ENCODE measurements at regions not wholly inside any gene's neighbourhood (a gene's known extent, or its start where the extent isn't known, plus 50 kb on each side); places are given as distances from the start of the nearest gene placed in this dataset.

DNA sequence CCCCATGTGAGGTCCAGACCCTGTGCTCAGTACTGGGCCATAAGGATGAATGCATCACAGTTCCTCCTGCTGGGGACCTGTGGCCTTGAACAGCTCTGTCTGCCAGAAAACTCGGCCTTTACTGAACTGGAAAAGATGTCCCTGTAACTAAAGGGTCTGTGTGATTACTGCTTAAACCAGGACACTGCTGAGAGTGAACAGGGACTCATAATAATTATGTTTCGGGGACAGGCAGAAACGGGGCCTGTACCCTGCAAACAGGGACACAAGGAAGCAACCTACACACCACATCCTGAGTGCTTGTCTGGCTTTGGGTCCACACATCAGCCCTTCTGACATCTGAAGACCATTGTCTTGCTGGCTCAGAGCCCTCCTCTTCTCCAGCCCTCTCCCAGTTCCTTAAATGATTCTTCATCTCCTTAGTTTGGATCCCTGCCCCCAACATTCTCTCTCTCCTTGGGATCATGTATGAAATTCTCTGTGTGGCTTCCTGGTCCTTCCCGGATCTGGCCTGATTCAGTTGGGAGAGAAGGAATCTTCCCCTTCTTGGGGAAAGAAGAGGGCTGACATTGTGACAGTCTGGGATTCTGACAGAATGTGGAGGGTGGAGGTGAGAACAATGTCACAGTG lies 248.0 kb downstream of the MYCN start:
- Histone ChIP-seq H3K4me1 (no peaks in the 10 kb centered on the region), H3K27ac (no peak overlapping the region), H3K4me3 (no peak overlapping the region), H3K27me3 (no peaks in the 10 kb centered on the region), H3K9me3 (no peaks in the 10 kb centered on the region), H3K36me3 (no peaks in the 10 kb centered on the region)
- TF ChIP-seq, protein P1, sequence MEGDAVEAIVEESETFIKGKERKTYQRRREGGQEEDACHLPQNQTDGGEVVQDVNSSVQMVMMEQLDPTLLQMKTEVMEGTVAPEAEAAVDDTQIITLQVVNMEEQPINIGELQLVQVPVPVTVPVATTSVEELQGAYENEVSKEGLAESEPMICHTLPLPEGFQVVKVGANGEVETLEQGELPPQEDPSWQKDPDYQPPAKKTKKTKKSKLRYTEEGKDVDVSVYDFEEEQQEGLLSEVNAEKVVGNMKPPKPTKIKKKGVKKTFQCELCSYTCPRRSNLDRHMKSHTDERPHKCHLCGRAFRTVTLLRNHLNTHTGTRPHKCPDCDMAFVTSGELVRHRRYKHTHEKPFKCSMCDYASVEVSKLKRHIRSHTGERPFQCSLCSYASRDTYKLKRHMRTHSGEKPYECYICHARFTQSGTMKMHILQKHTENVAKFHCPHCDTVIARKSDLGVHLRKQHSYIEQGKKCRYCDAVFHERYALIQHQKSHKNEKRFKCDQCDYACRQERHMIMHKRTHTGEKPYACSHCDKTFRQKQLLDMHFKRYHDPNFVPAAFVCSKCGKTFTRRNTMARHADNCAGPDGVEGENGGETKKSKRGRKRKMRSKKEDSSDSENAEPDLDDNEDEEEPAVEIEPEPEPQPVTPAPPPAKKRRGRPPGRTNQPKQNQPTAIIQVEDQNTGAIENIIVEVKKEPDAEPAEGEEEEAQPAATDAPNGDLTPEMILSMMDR (IDR thresholded peaks at IDR 0.05) = no peak
- DNase-seq (ENCODE audit: low spot score) = no peak

DNA sequence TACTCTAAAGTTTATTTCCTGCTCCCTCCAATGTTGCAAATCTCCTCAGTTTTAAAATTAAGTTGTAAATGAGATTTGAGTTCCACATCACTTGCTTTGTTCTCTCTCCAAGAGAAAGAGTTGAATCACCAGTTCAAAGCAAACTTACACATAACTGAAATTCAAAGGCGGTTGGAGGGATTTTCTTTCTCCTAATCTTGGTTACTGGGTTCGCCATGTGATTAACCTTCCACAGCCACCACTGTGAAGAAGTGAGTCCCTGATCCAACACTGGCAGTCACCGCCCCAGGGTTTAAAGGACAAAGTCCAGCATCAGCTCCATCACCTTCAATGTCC lies 247.1 kb downstream of the MYCN start:
- Histone ChIP-seq H3K4me3 (no peak overlapping the region), H3K4me1 (no peaks in the 10 kb centered on the region), H3K27ac (no peak overlapping the region), H3K36me3 (no peaks in the 10 kb centered on the region), H3K9me3 (no peaks in the 10 kb centered on the region), H3K27me3 (no peaks in the 10 kb centered on the region)
- no peak for DNase-seq (ENCODE audit: low spot score)
- TF ChIP-seq, protein P1 (IDR thresholded peaks at IDR 0.05) = no peak

GRCh38 chr2:16186661-16187481 lies 246.5 kb downstream of the MYCN start:
- no peak for DNase-seq (ENCODE audit: low spot score)
- Histone ChIP-seq H3K27me3 (no peaks in the 10 kb centered on the region), H3K27ac (no peak overlapping the region), H3K9me3 (no peaks in the 10 kb centered on the region), H3K4me1 (no peaks in the 10 kb centered on the region), H3K36me3 (no peaks in the 10 kb centered on the region), H3K4me3 (no peak overlapping the region)
- TF ChIP-seq, protein P1 (IDR thresholded peaks at IDR 0.05) = no peak

GRCh38 chr2:16185801-16186272 lies 245.5 kb downstream of the MYCN start:
- H3K4me3 ChIP-seq = no peak overlapping the region
- no peak overlapping the region for H3K27ac ChIP-seq
- no peaks in the 10 kb centered on the region for H3K27me3 ChIP-seq
- TF ChIP-seq, protein P1 (IDR thresholded peaks at IDR 0.05) = no peak
- no peaks in the 10 kb centered on the region for H3K9me3 ChIP-seq
- no peak for DNase-seq (ENCODE audit: low spot score)
- no peaks in the 10 kb centered on the region for H3K4me1 ChIP-seq
- H3K36me3 ChIP-seq = no peaks in the 10 kb centered on the region

- Histone ChIP-seq H3K4me3 (no peak overlapping the region), H3K4me1 (no peaks in the 10 kb centered on the region), H3K27ac (no peak overlapping the region), H3K9me3 (no peaks in the 10 kb centered on the region), H3K27me3 (no peaks in the 10 kb centered on the region), H3K36me3 (no peaks in the 10 kb centered on the region)
- DNase-seq (ENCODE audit: low spot score) = no peak
- TF ChIP-seq, protein P1 (IDR thresholded peaks at IDR 0.05) = no peak
These were observed 244.8 kb downstream of the MYCN start for GRCh38 chr2:16184945-16185660.
